ENCODE measurements at regions not wholly inside any gene's neighbourhood (a gene's known extent, or its start where the extent isn't known, plus 50 kb on each side); places are given as distances from the start of the nearest gene placed in this dataset.

DNA sequence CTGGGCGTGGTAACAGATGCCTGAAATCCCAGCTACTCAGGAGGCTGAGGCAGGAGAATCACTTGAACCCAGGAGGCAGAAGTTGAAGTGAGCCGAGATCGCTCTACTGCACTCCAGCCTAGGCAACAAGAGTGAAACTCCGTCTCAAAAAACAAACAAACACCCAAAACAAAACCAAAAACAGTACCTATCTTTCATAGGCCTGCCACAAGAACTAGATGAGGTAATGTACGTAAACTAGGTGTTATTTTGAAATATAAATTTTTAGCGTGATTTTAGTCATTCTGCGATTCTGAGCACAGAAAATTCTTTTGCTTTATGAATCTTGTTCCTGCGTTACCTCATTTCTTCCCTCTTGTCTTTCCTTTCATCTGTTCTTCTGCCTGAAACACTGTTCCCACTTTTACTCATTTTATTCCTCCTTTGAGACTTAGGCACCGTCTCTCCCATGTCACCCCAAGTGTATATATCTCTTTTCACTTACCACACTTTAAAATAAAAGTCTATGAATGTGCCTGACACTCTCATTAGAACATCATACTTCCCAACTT is 238.2 kb upstream of the HTR2A start:
- WGBS, 2 donors: 81 to 84% methylated on average over 9 of the region's 9 CpGs
- Histone ChIP-seq H3K27ac (no peak overlapping the region), H3K27me3 (no peaks in the 10 kb centered on the region), H3K4me1 (peaks cover 18% of the 10 kb centered on the region), H3K36me3 (replicated peaks in 1 of 2; ENCODE audit: insufficient read depth in 1 of 2, low read depth in 2 of 2) (no peaks in the 10 kb centered on the region), H3K9me3 (no peaks in the 10 kb centered on the region), H3K4me3 (no peak overlapping the region)
- no peak for TF ChIP-seq POLR2A (IDR thresholded peaks at IDR 0.05)
- TF ChIP-seq, protein P1, sequence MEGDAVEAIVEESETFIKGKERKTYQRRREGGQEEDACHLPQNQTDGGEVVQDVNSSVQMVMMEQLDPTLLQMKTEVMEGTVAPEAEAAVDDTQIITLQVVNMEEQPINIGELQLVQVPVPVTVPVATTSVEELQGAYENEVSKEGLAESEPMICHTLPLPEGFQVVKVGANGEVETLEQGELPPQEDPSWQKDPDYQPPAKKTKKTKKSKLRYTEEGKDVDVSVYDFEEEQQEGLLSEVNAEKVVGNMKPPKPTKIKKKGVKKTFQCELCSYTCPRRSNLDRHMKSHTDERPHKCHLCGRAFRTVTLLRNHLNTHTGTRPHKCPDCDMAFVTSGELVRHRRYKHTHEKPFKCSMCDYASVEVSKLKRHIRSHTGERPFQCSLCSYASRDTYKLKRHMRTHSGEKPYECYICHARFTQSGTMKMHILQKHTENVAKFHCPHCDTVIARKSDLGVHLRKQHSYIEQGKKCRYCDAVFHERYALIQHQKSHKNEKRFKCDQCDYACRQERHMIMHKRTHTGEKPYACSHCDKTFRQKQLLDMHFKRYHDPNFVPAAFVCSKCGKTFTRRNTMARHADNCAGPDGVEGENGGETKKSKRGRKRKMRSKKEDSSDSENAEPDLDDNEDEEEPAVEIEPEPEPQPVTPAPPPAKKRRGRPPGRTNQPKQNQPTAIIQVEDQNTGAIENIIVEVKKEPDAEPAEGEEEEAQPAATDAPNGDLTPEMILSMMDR (IDR thresholded peaks at IDR 0.05): no peak
- intact Hi-C loops (cut with DNase I): no loop called here
- no peak for ATAC-seq
- no peak for DNase-seq

DNA sequence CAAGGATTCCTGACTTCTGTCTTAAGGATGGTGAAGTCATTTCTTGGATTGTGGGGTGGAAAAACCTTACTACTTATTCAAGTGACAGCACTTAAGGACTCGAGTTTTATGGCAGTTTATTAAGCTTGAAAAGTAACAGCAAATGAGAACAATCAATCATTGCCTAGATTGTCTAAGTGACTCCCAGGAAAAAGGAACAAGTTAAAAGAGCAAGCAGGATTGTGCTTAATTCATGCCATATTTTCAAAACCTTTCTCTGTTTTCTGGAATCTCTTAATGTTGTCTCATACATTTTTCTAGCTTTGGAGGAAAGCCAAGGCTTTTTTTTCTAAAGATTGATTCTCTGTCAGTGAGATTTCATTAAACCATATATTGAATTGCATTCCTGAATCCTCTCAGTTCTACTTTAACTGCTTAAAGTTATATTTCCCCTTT is 236.2 kb upstream of the HTR2A start:
- intact Hi-C loops (cut with DNase I): no loop called here
- 4 to 6% methylated on average over 1 of the region's 1 CpG for WGBS, 2 donors
- Histone ChIP-seq H3K4me3 (no peak overlapping the region), H3K36me3 (replicated peaks in 1 of 2; ENCODE audit: insufficient read depth in 1 of 2, low read depth in 2 of 2) (no peaks in the 10 kb centered on the region), H3K4me1 (peaks cover 18% of the 10 kb centered on the region), H3K9me3 (no peaks in the 10 kb centered on the region), H3K27ac (no peak overlapping the region), H3K27me3 (no peaks in the 10 kb centered on the region)
- ATAC-seq: no peak
- no peak for DNase-seq
- no peak for TF ChIP-seq POLR2A (IDR thresholded peaks at IDR 0.05)
- TF ChIP-seq, protein P1 (IDR thresholded peaks at IDR 0.05): no peak

DNA sequence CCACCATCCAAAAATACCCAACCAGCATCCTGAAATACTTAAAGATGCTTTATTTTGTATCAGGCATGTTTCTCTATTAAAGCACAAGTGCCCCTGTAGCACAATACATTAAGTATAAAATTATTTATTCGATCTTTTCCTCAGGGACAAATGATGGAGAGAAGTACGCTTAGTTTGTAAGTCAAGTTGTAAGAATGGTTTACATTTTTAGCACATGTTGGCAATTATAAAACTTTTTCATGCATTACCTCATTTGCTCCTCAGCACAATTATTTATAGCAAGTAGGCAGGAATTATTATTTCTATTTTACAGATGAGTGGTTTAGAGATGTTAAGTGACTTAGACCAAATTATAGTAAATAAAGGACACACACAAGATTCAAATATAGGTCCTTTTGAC is 232.6 kb upstream of the HTR2A start:
- no peaks in the 10 kb centered on the region for H3K36me3 ChIP-seq (replicated peaks in 1 of 2; ENCODE audit: insufficient read depth in 1 of 2, low read depth in 2 of 2)
- H3K4me1 ChIP-seq: no peaks in the 10 kb centered on the region
- TF ChIP-seq, protein P1 (IDR thresholded peaks at IDR 0.05): no peak
- TF ChIP-seq POLR2A (IDR thresholded peaks at IDR 0.05): no peak
- no peak overlapping the region for H3K27ac ChIP-seq
- ATAC-seq (no peak), DNase-seq (no peak)
- intact Hi-C loops (cut with DNase I): no loop called here
- 75 to 87% methylated on average over 2 of the region's 2 CpGs for WGBS, 2 donors
- no peaks in the 10 kb centered on the region for H3K9me3 ChIP-seq
- no peaks in the 10 kb centered on the region for H3K27me3 ChIP-seq
- no peak overlapping the region for H3K4me3 ChIP-seq

DNA sequence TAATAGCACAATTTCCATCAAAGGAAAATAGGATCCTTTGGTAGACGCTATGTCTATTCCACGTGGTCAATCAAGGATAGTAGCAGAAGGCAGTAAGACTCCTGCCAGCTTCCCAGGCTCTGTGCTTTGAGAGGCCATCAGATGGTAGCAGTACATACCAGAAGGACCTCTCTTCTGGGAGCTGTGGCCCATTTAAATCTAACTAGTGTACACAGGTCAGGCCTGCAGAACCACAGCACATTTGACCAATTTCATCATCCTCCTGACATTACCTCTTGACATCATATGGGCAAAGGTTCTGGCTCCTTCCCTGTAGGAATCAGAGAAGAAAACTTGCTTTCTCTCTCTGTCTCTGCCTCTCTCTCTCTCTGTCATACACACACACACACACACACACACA is 229.6 kb upstream of the HTR2A start:
- WGBS, 2 donors: 34 to 37% methylated on average over 2 of the region's 2 CpGs
- no peaks in the 10 kb centered on the region for H3K4me1 ChIP-seq
- no peak for TF ChIP-seq POLR2A (IDR thresholded peaks at IDR 0.05)
- TF ChIP-seq, protein P1 (IDR thresholded peaks at IDR 0.05): peak in 3 of 7 experiments; percentile 3 to 18 (median 13)
- ATAC-seq: no peak
- no peak overlapping the region for H3K4me3 ChIP-seq
- DNase-seq: peak in 2 of 4 donors; percentile 9 to 32
- no peaks in the 10 kb centered on the region for H3K27me3 ChIP-seq
- no peaks in the 10 kb centered on the region for H3K9me3 ChIP-seq
- intact Hi-C loops (cut with DNase I): no loop called here
- H3K36me3 ChIP-seq (replicated peaks in 1 of 2; ENCODE audit: insufficient read depth in 1 of 2, low read depth in 2 of 2): no peaks in the 10 kb centered on the region
- H3K27ac ChIP-seq: no peak overlapping the region

DNA sequence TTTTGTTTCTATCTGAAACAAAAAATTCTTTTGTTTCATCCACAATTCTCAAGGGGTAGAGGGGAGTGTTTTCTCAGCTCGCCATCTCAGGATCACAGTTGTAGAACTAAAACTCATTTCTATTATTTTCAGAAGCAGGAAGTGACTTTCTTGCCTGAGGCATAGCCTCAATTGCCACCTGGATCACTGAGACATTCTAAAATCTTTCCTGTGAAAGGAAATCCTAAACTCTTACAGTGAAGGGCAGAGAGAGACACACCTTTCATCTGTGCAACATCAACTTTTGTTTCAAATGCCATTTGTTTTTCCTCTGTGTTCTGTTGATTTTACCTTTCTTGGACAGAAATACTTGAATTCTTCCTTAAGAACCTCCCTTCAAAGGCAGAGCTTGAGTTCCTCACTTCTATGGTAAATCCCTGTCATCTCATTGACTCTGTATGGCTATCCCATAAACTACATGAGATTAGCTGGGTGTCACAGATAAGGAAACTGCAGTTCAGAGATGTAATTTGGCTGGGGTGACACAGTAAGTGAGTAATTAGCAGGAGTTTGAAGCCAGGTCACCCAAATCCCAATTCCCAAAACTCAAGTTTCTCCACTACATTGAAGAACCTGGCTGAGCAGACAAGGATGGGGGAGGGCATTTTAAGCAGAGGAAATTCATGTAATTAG is 224.4 kb upstream of the HTR2A start:
- intact Hi-C loops (cut with DNase I): no loop called here
- TF ChIP-seq, protein P1 (IDR thresholded peaks at IDR 0.05): no peak
- TF ChIP-seq POLR2A (IDR thresholded peaks at IDR 0.05): no peak
- 84 to 88% methylated on average over 1 of the region's 1 CpG for WGBS, 2 donors
- H3K36me3 ChIP-seq (replicated peaks in 1 of 2; ENCODE audit: insufficient read depth in 1 of 2, low read depth in 2 of 2): no peaks in the 10 kb centered on the region
- H3K9me3 ChIP-seq: no peaks in the 10 kb centered on the region
- ATAC-seq: no peak
- no peaks in the 10 kb centered on the region for H3K27me3 ChIP-seq
- H3K4me3 ChIP-seq: no peak overlapping the region
- no peaks in the 10 kb centered on the region for H3K4me1 ChIP-seq
- no peak for DNase-seq
- no peak overlapping the region for H3K27ac ChIP-seq
